ENCODE measurements at regions not wholly inside any gene's neighbourhood (a gene's known extent, or its start where the extent isn't known, plus 50 kb on each side); places are given as distances from the start of the nearest gene placed in this dataset.
A peak's percentile ranks its signal among the peaks of the same experiment; 100 is the strongest.
"Not testable (repeated sequence)": the region's sequence is repeated elsewhere in the genome, so short reads cannot be mapped to it uniquely, and the experiment has no call there.

GRCh38 chr4:103892586-103892985 lies 172.8 kb upstream of the TACR3 start:
- DNase-seq (ENCODE audit: extremely low read depth, low read depth, low spot score): no peak

- no peak for DNase-seq (ENCODE audit: extremely low read depth, low read depth, low spot score)
Measured at GRCh38 chr4:103887191-103887590, 167.4 kb upstream of the TACR3 start.

GRCh38 chr4:103885152-103885551 lies 165.4 kb upstream of the TACR3 start:
- no peak for DNase-seq (ENCODE audit: extremely low read depth, low read depth, low spot score)

GRCh38 chr4:103867311-103867710 lies 147.5 kb upstream of the TACR3 start:
- no peak for DNase-seq (ENCODE audit: extremely low read depth, low read depth, low spot score)

- no peak for DNase-seq (ENCODE audit: extremely low read depth, low read depth, low spot score)
Measured at GRCh38 chr4:103853627-103854026, 133.8 kb upstream of the TACR3 start.

- no peak for DNase-seq (ENCODE audit: extremely low read depth, low read depth, low spot score)
Measured at GRCh38 chr4:103853146-103853545, 133.4 kb upstream of the TACR3 start.

GRCh38 chr4:103845075-103845474 lies 125.3 kb upstream of the TACR3 start:
- DNase-seq (ENCODE audit: extremely low read depth, low read depth, low spot score): no peak

- DNase-seq (ENCODE audit: extremely low read depth, low read depth, low spot score): no peak
Measured at GRCh38 chr4:103842637-103843239, 123.0 kb upstream of the TACR3 start.

- DNase-seq (ENCODE audit: extremely low read depth, low read depth, low spot score): no peak
Measured at GRCh38 chr4:103842076-103842475, 122.3 kb upstream of the TACR3 start.

- not testable (repeated sequence) for DNase-seq (ENCODE audit: extremely low read depth, low read depth, low spot score)
Measured at GRCh38 chr4:103810308-103810707, 90.5 kb upstream of the TACR3 start.

GRCh38 chr4:103802766-103803165 lies 83.0 kb upstream of the TACR3 start:
- DNase-seq (ENCODE audit: extremely low read depth, low read depth, low spot score): no peak

GRCh38 chr4:103787057-103787456 lies 67.3 kb upstream of the TACR3 start:
- no peak for DNase-seq (ENCODE audit: extremely low read depth, low read depth, low spot score)

- no peak for DNase-seq (ENCODE audit: extremely low read depth, low read depth, low spot score)
Measured at GRCh38 chr4:103786593-103786992, 66.8 kb upstream of the TACR3 start.

- DNase-seq (ENCODE audit: extremely low read depth, low read depth, low spot score): peak; percentile 20
Measured at GRCh38 chr4:103786014-103786413, 66.2 kb upstream of the TACR3 start.

- DNase-seq (ENCODE audit: extremely low read depth, low read depth, low spot score): no peak
Measured at GRCh38 chr4:103778221-103778620, 58.4 kb upstream of the TACR3 start.

- DNase-seq (ENCODE audit: extremely low read depth, low read depth, low spot score): no peak
Measured at GRCh38 chr4:103774326-103774825, 54.6 kb upstream of the TACR3 start.

- DNase-seq (ENCODE audit: extremely low read depth, low read depth, low spot score): no peak
Measured at GRCh38 chr4:103773691-103774231, 54.0 kb upstream of the TACR3 start.
